Activated CD4-positive, alpha-beta T cell treated with anti-CD3 and anti-CD28 coated beads, Interleukin-2, Interleukin-4, amounts not matched to agents 100 ng/mL and 50 ng/mL, durations not matched to agents 16 hours and 8 hours (primary cell): ENCODE measurements at regions not wholly inside any gene's neighbourhood (a gene's known extent, or its start where the extent isn't known, plus 50 kb on each side); places are given as distances from the start of the nearest gene placed in this dataset.

Source experiments
- DNase-seq: peaks from one replicate; pipeline ENCODE4 v3.0.0-alpha.2; 2020; ENCODE audit warnings: low spot score

DNA sequence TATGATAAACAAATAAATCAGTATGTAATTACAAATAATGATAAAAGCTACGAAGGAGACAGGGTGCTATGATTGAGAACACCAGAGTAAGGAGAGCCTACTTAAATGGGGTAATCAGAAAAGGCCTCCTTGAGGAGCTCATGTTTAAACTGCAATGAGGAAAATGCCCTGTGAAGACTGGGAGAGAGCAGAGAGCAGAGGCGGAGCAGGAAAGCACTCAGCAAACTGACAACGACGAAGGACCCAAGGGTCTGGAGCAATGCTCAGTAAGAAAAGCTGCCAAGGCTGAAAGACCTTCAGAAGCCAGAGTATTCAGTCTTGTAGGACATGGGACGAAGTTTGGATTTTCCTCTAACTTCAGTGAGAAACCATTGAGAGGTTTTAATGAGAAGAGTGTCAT, 114.2 kb upstream of the PLEKHA5 start:
- no peak for DNase-seq

DNA sequence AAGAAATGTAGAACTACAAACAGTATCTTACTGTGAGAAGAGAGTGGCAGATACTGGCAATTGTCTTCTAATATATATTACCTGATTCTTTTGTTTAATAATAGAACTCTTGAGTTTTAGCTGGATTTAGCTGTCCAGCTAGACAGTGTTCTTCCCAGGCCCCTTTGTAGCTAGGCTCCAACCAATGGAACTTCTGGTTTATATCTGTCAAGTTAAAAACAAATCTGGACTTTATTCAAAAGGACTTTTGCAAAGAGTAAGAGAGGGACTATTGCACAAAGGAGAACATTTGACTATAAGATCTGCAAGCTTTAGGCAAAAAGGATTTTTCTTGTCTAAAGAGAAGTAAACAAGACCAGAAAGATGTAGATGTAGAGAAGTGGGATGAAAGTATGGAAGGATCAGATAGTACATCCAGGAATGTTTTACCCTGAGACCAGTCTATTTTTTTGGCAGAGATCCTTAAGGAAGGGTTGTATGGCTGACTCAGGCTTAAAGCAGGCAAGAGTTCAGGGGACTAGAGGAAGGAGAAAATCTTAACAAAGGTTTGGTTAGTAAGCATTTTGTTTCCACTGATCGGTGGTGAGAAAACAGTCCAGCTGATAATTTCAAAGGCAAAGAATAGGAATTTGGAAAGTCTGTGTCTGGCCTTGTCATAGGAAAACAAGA, 111.1 kb upstream of the PLEKHA5 start:
- no peak for DNase-seq

GRCh38 chr12:19021240-19021639, 108.3 kb upstream of the PLEKHA5 start:
- no peak for DNase-seq

DNA sequence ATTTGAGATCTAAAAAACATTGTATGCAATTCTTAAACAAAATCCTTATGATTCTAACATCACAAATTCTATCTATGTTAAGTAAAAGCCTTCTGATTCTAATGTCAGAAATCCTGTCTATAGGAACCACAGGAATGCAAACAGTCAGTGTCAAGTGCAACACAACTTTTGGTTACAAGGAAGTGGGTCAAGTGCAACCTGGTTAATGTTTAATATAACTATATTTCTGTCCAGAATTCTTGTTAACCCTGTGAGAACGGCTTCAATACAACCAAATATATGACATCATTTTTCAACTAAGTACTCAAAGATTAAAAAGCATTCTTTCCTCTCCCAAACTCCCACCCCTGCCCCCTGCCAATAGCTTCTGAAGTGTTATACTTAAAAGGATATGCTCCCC, 107.9 kb upstream of the PLEKHA5 start:
- DNase-seq: no peak

DNA sequence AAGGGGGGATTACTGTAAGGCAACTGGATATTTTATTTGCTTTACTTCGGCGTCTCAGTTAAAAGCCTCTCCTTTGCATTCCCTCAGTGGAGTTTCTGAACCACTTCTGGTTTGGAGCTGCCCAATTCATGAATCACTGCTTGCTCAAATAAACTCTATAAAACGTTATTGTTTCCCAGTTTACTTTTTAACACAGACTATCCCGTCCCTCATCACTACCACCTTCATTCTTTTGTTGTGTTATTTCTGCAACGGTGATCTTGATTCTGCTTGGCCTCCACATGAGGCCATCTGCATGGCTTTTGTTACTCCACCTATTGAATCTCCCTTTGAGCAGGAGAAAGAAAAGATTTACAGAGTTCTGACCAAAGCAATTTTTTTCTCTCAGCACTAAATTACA, 104.0 kb upstream of the PLEKHA5 start:
- DNase-seq: no peak

DNA sequence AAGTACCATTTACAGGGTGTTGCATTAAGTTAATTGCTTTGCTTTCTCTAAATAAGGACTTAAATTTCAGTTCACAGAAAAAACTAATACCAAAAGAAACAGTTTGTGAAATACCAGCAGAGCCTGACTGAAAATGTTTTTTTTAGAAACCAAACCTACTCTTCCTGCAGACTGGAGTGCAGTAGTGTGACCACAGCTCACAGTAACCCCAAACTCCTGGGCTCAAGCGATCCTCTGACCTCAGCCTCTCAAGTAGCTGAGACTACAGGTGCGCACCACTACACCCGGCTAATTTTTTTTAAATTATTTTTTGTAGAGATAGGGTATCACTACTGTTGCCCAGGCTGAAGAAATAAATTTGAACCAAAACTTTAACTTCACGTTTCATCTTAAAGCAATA, 103.5 kb upstream of the PLEKHA5 start:
- DNase-seq: no peak

- DNase-seq: no peak
Observed at GRCh38 chr12:19026614-19027488, 102.7 kb upstream of the PLEKHA5 start.

DNA sequence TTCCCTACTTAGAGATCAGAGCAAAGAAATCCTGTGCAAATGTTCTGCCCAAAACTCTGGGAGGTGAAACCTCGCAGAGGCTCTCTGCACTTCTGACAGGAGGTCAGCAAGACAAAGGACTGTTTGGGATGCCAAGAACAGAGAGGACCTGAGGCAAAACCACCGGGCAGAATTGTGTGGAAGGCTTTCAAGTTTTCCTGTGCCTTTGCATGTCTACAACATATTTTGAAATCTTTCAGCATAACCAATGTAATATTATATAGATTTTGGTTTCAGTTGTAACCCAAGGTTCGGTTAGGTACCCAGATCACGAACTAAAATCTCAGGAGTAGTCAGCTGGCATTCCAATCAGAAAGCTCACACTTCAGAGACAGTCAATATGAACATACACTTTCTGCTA, 99.4 kb upstream of the PLEKHA5 start:
- DNase-seq: no peak

DNA sequence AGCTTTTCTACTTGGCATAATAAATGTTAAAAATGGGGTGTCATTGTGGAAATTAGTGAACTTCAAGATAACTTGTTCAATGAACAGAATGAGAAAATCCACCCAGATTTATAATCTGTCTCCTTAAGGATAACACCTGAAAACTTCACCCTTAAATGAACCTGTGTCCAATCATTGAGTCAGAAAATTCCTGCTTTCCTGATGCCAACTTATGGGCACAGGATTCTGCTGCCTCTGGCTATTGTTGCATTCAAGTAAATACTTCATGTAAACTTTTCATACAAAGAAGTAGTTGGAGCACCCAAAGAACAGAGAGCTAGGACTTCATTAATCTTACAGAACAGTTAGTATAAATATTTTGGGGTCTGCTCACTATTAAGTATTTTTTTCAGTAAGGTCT, 98.9 kb upstream of the PLEKHA5 start:
- no peak for DNase-seq

DNA sequence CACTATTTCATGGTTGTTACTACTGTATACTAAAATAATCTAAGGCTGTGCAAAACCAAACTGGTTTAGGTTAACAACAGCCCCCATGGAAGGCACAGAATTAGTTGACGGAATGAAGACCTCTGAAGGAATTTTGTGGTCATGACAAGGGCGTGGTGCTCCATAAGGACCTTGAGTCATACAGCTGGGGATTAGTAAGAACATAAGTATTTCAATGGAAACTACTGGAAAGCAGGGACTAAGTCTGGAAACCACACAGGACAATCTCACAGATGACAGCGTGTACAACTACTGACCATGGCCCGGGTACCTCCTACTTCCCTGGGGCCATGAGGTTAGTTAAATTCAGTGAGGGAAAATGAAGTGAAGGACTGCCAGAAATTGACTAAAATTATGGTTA, 98.5 kb upstream of the PLEKHA5 start:
- no peak for DNase-seq

DNA sequence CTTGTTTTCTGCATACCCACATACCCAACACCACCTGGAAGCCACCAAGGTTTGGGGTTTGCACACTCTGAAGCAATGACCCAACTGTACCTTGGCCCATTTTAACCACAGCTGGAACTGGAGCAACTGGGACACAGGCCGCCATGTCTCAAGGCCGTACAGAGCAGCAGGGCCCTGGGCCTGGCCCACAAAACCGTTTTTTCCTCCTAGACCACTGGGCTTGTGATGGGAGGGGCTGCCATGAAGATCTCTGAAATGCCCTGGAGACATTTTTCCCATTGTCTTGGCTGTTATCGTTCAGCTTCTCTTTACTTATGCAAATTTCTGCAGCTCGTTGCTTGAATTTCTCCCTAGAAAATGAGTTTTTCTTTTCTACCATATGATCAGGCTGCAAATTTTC, 96.7 kb upstream of the PLEKHA5 start:
- no peak for DNase-seq

DNA sequence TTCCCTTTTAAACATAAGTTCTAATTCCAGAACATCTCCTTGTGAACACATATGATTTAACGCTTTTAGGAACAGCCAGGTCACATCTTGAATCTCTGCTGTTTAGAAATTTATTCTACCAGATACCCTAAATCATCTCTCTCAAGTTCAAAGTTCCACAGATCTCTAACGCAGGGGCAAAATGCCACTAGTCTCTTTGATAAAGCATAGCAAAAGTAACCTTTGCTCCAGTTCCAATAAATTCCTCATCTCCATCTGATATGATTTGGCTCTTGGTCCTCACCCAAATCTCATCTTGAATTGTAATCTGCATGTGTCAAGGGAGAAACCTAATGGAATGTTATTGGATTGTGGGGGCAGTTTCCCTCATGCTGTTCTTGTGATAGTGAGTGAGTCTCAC, 96.3 kb upstream of the PLEKHA5 start:
- no peak for DNase-seq

DNA sequence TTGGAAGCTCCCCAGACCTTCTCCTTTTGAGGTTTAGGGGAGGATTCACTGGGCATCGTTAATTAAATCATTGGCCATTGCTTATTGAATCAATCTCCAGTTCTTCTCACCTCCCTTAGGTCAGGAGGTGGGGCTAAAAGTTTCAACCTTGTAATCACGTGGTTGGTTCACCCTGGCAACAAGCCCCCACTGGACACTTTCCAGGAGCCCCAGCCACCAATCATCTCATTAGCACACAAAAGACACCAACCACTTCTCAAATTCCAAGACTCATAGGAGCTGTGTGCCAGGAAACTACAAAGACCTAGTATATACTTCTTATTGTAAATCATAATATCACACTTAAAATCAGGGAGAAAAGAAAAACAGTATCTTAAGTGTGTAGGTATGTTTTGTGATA, 94.6 kb upstream of the PLEKHA5 start:
- DNase-seq: no peak

DNA sequence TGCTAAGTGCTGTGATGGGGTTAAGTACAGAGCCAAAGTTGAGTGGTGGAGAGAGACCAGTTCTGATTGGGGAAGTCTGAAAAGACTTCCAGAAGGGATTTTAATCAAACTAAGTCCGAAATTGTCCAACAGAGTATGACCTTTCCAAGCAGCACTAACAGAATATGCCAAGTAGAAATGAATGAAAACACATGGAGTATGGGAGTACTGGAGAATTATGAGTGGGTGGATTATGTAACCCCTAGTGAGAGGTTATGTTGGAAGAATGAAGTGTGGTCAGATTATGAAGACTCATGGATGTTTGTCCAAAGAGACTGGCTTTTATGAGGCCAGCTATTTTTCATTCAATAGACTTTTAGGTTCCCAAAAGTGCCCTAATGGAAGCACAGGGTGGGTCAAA, 94.0 kb upstream of the PLEKHA5 start:
- DNase-seq: no peak

DNA sequence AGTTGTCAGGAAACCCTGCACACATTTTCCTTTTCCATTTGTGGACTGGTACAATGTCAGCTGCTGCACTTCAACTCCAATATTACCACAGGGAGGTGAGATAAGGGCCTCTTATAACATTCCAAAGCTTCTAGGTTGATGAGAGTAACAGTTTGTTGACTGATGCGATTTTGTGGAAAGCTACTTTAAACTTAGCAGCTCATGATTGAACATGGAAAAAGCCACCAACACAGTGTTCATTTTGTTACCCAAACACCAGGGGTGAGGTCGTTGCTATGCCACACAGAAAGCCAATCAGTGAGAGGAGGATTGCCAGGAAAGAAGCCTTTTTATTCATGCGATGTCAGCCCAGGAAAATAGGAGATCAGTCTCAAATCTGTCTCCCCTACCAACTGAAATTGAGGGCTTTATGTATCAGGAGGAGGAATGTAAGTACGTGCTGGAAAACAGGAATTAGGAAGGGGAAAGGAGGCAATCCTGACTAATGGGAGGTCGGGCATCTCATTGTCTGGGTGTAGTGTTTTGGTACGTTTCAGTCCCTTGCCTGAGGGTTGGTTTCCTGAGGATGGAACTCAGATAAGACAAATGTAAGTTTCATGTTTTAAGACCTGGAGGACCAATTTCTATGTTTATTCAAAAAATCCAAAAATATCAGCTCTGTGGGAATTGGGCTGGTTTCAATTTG, 92.7 kb upstream of the PLEKHA5 start:
- no peak for DNase-seq

DNA sequence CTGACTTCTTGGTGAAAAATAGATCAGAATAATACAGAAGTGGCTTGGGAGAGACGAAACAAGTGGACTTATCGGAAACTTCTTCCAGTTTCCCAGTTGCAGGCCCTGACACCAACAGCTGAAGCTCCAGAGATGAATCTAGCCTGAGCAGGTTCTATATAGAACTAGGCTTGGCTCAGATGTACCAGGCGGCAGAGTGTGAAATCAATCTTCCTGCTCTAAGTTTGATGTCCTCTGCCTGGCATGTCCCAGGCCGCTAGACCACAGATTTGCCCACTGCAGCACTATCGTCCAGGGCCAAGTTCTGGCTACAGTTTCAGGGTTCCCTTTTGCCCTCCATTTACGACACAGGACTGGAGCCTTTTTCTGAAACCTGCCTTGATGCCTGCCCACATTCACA, 91.3 kb upstream of the PLEKHA5 start:
- DNase-seq: no peak

GRCh38 chr12:19039515-19039914, 90.0 kb upstream of the PLEKHA5 start:
- no peak for DNase-seq

- no peak for DNase-seq
Observed at GRCh38 chr12:19042221-19042620, 87.3 kb upstream of the PLEKHA5 start.

DNA sequence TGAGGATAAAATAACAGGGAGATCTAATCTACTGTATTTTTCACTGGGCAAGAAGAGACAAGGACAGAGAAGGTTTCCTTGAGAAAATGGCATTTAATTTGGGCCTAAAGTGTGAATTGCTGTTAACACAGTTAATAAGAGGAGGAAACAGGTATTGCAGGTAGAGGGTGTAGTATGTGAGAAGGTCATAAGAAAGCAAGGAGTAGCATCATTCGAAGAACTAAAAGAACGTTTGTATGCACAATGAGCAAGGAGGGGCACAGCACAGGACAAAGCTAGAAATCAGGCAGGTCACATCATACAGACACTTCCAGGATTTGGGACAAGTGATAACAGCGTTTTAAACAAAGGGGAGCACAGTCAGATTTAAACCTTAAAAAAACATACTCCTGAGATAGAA, 85.1 kb upstream of the PLEKHA5 start:
- DNase-seq: no peak

DNA sequence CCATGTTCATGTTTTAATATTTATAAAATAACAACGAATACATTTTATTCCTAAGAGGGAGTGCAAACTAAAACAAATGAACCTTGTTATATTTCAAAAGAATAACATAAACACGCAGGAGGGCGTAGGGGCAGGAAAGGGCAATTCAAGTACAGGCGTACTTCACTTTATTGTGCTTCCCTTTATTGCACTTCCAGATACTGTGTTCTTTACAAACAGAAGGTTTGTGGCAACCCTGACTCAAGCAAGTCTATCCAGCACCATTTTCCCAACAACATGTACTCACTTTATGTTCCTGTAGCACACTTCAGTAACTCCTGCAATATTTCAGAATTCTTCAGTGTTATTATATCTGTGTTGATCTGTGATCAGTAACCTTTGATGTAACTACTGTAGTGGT, 84.6 kb upstream of the PLEKHA5 start:
- DNase-seq: no peak

- DNase-seq: no peak
Observed at GRCh38 chr12:19045426-19045825, 84.1 kb upstream of the PLEKHA5 start.

- DNase-seq: no peak
Observed at GRCh38 chr12:19048943-19049342, 80.6 kb upstream of the PLEKHA5 start.

- no peak for DNase-seq
Observed at GRCh38 chr12:19052689-19053088, 76.8 kb upstream of the PLEKHA5 start.
